Renal pelvis (tissue), 1 donor: ENCODE measurements at regions not wholly inside any gene's neighbourhood (a gene's known extent, or its start where the extent isn't known, plus 50 kb on each side); places are given as distances from the start of the nearest gene placed in this dataset.
A peak's percentile ranks its signal among the peaks of the same experiment; 100 is the strongest.
"Not testable (repeated sequence)": the region's sequence is repeated elsewhere in the genome, so short reads cannot be mapped to it uniquely, and the experiment has no call there.

Experiments
- DNase-seq: peaks from one replicate; pipeline ENCODE4 v3.0.0-alpha.2; 2013

DNA sequence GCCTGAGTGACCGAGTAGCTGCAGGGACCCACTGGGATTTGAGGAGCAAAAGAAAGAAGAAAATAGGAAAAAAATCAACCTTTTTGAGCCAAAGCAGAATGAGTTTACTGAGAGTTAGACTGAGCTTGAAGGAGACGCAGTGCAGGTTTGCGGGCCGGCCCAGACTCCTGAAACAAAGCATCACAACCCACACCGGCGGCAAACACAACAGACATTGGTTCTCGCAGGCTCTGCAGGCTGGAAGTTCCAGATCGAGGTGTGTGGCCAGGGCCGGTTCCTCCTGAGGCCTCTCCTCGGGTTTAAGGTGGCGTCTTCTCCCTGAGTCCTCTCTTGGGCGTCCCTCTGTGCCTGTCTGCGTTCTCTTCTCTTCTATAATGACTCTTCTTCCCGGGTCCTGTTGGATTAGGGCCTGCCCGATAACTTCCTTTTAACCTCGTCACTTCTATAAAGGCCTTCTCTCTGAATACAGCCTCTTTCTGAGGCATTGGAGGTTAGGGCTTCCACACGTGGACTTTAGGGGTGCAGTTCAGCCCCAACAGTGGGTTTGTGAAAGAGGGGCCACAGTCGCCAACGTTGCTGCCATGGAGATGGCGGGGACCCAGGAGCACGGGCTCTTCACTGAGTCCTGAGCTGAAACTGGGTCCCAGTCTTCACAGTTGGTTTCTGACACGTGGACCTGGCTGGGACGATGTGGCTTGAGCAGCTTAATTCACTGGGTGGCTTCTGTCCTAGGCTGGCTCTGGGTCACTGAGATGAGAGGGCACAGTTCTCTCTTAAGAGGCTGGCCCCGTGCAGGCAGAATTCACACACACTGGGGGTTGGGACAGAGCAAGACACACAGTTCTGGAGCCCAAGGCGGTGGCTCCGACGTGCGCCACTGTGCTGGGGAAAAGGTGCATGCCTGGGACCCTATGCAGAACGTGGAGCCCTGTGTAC lies 1047.7 kb downstream of the BRD1 start:
- no peak for DNase-seq

DNA sequence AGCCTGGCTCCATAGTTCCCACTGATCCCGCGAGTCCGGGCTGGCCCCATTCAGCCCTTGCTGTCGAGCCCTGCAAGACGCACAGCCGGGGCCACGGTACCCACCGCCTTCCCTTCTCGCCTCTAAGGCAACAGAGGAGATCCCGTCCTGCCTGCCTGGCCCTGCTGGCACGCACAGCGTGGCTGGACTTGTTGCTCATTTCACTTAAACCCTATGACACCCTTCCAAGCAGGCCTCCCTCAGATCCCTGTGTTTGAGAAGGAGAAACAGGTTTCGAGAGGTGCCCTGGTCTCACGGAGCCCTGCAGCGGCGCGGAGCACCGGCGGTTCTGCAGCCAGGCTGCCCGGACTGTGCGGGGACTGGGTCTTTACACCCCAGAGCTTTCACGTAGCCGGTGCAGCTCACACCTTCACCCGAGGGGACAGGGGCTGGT lies 1048.4 kb downstream of the BRD1 start:
- DNase-seq = no peak

DNA sequence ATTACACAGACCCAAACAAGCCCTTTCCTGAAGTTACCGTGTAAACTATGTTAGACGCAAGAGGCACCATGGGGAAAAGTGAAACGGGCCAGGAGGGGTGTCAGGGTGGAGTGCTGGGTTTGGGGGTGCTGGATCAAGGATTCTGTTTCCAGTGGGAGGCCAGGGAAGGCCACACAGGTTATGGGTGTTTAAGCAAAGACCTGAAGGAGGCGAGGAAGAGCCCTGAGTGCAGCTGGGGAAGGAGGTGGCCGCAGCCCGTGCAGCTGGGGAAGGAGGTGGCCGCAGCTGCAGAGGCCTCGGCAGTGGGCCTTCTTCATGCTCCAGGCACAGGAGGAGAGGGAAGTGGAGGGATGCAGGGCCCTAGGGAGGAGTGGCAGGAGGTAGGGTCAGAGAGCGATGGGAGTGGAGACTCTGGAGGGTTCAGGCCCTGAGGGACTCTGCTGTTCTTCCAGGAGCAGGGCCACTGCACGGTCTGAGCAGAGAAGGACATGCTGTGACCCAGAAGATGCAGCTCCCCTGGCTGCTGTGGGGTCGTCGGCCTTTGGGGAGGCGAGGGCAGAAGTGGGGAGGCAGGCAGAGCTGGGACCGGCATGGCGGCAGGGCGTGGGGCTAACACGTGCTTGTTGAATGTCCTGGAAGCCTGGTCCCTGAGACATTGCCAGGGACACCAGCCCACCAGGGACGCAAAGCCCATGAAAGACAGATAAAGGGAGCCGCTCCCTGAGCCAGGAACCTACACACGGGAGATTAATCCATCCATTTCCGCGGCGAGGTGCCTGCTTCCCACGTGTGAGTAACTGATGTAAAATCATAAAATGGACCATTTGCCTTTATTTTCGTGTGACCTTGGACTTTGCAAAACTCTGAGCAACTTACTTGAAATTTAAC lies 1049.1 kb downstream of the BRD1 start:
- DNase-seq = no peak

DNA sequence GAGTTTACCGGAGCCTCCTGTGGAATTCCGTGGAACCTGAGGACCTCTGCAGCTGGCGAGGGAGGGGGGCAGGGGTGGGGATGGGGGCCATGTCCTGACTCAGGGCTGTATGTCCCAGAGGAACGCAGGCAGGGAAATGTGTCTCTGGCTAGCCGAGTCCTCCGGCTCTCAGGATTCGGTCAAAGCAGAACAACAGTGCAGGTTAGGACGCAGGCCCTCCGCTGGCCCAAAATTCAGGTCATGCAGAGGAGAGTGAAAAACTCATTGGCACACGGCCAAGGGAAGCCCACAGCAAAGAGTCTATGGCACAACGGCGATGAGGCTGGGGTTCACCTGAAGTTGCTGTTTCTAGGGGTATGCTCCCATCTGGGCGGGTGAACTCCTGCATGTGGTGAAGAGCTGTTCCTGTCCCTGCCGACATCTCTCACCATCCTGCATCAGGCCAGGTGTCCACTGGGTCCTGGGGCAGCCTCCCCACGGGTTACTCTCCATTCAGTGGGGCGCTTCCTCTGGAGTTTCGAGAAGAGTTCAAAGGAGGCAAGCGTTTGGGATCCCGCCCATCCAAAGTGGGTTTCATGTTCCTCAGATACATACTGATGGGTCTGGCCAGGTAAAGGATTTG lies 1055.3 kb downstream of the BRD1 start:
- no peak for DNase-seq

GRCh38 chr22:48765595-48765994 lies 1062.1 kb downstream of the BRD1 start:
- no peak for DNase-seq

DNA sequence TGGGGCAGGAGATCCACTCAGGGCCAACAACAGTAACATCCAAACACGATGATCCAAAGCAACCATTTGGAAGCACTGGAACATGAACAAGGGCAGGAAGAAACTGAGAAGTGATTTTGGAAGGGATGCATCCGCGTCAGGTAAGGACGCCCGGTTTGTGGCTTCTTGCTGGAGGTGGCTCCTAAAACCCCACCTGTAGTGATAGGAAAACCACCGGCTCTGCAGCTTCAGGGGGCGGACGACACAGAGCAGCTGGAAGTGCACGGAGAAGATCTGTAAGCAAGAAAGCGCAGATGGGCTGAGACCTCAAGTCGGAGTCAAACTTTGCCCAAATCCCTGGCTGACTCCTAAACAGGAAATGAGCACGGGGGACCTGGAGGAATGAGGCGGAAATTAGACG lies 1066.1 kb downstream of the BRD1 start:
- no peak for DNase-seq

GRCh38 chr22:48760481-48761390 lies 1066.9 kb downstream of the BRD1 start:
- DNase-seq = no peak

DNA sequence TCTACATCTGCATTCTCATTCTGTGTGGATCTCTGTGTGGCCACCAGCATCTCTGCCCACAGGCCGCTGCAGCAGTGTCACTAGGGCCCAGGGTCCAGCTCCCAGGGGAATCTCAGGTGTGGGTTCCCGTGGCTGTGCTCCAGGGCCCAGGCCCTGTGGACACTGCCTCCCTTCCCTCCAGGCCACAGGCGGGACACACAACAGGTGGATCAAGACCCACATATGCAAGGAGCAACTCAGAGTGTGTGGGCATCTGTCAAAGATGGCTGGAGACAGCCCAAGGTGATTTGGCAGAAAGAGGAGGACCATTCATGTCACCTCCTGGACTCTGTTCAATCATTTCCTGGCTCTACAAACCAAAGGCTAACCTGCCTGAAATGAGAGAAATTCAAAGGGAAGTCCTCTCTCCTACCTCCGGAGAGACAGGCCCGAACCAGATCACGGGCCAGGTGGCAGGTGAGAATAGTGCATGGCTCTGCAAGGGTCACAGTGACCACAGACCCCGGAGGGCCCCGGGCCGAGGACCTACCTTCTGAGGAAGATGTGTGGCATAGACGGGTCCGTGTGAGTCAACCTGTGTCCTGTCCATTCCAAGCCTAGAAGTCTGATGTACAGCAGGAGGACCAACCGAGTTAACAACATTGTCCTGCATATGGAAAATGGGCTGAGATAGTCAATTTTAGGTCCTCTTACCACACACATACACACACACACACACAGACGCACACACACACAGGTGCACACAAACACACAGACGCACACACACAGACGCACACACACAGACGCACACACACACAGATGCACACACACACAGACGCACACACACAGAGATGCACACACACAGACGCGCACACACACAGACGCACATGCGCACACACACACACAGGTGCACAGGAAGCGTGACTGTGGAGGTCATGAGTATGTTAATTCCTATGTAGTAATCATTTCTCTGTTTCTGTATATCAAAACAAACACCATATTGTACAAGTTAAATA lies 1068.5 kb downstream of the BRD1 start:
- no peak for DNase-seq

- peak; percentile 28 for DNase-seq
Measured at GRCh38 chr22:48757985-48758561, 1069.6 kb downstream of the BRD1 start.

DNA sequence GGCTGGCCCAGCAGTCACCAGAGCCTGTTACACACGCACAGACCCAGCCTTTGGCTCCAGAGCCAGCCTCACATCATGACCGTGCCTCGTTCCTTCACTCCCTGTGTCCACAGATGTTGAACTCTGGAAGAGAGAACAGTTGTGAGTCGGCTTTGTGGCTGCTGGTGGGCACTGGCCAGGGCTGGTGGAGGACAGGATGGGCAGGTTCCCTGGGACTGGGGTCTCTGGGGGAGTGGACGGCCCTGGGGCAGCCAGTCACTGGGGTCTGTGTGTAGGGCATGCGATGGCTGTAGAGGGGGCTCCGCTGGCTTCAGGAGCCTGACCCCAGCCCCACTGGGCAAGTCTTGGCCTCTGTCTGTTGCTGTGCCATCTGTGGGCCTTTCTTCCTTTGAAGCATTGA lies 1070.1 kb downstream of the BRD1 start:
- DNase-seq = no peak

DNA sequence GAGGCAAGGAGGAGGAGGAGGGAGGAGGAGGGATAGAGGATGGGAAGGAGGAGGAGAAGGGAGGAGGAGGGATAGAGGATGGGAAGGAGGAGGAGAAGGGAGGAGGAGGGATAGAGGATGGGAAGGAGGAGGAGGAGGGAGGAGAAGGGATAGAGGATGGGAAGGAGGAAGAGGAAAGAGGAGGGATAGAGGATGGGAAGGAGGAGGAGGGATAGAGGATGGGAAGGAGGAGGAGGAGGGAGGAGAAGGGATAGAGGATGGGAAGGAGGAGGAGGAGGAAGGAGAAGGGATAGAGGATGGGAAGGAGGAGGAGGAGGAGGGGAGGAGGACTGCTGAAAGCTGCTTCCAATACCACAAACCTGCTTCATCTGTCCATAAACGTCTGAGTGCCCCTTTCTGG lies 1070.5 kb downstream of the BRD1 start:
- not testable (repeated sequence) for DNase-seq

- no peak for DNase-seq
Measured at GRCh38 chr22:48756146-48757111, 1071.2 kb downstream of the BRD1 start.

- DNase-seq = no peak
Measured at GRCh38 chr22:48755059-48755949, 1072.4 kb downstream of the BRD1 start.

- DNase-seq = no peak
Measured at GRCh38 chr22:48754611-48755058, 1073.0 kb downstream of the BRD1 start.

DNA sequence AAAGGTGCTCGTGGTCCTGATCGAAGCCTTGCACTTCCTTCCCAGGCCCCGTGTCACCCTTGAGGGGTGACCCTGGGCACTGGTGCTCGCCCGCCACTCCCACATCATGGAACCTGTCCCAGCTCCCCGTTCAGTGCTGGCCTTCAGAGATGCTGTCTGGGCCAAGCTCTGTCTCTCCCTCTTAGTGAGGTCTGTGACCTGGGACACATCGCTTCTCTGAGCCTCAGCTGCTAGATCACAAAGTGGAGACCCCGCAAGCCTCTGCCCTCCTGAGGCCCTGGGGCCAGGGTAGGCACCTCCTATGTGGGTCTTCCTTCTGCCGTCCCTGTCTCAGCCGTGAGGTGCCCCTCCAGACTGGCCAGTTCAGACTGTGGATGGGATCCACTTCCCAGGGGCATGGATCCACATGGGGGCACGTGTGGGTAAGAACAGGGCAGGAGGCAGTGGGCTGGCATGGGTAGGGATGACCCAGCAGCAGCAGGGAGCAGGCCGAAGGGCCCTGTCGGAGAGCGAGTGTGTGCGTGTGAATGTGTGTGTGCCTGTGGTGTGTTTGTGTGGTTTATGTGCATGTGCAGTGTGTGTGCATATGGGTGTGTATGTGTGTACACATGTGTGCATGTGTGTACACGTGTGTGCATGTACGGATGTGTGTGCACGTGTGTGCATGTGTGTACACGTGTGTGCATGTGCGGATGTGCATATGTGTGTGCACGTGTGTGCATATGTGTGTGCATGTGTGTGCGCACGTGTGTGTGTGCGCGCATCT lies 1073.7 kb downstream of the BRD1 start:
- DNase-seq = no peak

- no peak for DNase-seq
Measured at GRCh38 chr22:48753381-48753730, 1074.3 kb downstream of the BRD1 start.
